Upper lobe of right lung (tissue), 1 donor: ENCODE measurements at regions not wholly inside any gene's neighbourhood (a gene's known extent, or its start where the extent isn't known, plus 50 kb on each side); places are given as distances from the start of the nearest gene placed in this dataset.
A peak's percentile ranks its signal among the peaks of the same experiment; 100 is the strongest.

Source experiments
- ATAC-seq: fragments of 200-7000 bp; cut with Tn5 transposase; one replicate; pipeline ENCODE4 v1.9.1; 2020; ENCODE audit warnings: mild to moderate bottlenecking, moderate library complexity
- DNase-seq: peaks from one replicate; pipeline ENCODE4 v3.0.0-alpha.2; 2020
- H3K27ac ChIP-seq: fragments of 200-600 bp; one replicate; pipeline ENCODE4 v1.8.0; 2022
- H3K27me3 ChIP-seq: fragments of 200-600 bp; one replicate; pipeline ENCODE4 v1.8.0; 2022; ENCODE audit warnings: mild to moderate bottlenecking
- H3K36me3 ChIP-seq: fragments of 200-600 bp; one replicate; pipeline ENCODE4 v1.8.0; 2022
- H3K4me1 ChIP-seq: fragments of 200-600 bp; one replicate; pipeline ENCODE4 v1.8.0; 2022
- H3K4me3 ChIP-seq: fragments of 200-600 bp; one replicate; pipeline ENCODE4 v1.8.0; 2022; ENCODE audit warnings: mild to moderate bottlenecking
- H3K9me3 ChIP-seq: fragments of 200-600 bp; one replicate; pipeline ENCODE4 v1.8.0; 2022
- CTCF ChIP-seq: fragments of 200-600 bp; IDR thresholded peaks from one replicate; pipeline ENCODE4 v1.8.0; 2022; ENCODE audit warnings: antibody characterized with exemption
- intact Hi-C: fragments of 100-400 bp; cut with DNase I; formaldehyde crosslinking; loops from one replicate; pipeline ENCODE4 v1.11.0; 2022
- donor health status: DM: no; HTN: yes; CAD: no; lungs with severe emphysema.

GRCh38 chr2:43074052-43074451, 152.4 kb downstream of the ZFP36L2 start:
- peaks cover 55% of the 10 kb centered on the region for H3K4me1 ChIP-seq
- DNase-seq: no peak

DNA sequence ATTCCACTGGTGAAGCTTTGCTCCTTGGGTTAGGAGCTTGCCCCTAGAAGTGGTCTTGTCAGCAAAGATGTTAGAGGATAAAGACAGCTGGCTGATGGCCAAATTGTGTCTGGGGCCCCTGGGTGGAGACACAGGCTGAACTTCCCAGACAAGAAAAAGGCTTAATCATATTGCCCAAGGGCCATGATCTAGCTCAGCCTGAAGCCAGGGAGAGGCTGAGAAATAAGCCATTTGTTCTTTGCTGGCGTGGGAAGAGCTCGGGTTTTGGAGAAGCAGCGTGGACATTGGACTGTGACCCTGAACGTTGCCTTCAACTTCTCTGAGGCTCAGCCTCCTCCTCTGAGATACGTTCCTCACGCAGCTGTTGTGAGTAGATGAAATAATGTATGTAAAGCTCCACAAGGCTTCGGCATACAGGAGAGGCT, 153.0 kb downstream of the ZFP36L2 start:
- Histone ChIP-seq H3K4me1 (peaks cover 55% of the 10 kb centered on the region), H3K27me3 (no peaks in the 10 kb centered on the region), H3K27ac (peak overlapping the region; percentile 78), H3K9me3 (no peaks in the 10 kb centered on the region), H3K36me3 (no peaks in the 10 kb centered on the region), H3K4me3 (no peak overlapping the region)
- ATAC-seq: no peak
- intact Hi-C loops: no loop called here
- TF ChIP-seq CTCF: no peak
- DNase-seq: no peak

More at GRCh38 chr2:43074052-43074451, 152.4 kb downstream of the ZFP36L2 start:
- intact Hi-C loops: no loop called here
- Histone ChIP-seq H3K27ac (peak overlapping the region; percentile 78), H3K27me3 (no peaks in the 10 kb centered on the region), H3K36me3 (no peaks in the 10 kb centered on the region), H3K4me3 (no peak overlapping the region), H3K9me3 (no peaks in the 10 kb centered on the region)
- no peak for ATAC-seq
- TF ChIP-seq CTCF: no peak

DNA sequence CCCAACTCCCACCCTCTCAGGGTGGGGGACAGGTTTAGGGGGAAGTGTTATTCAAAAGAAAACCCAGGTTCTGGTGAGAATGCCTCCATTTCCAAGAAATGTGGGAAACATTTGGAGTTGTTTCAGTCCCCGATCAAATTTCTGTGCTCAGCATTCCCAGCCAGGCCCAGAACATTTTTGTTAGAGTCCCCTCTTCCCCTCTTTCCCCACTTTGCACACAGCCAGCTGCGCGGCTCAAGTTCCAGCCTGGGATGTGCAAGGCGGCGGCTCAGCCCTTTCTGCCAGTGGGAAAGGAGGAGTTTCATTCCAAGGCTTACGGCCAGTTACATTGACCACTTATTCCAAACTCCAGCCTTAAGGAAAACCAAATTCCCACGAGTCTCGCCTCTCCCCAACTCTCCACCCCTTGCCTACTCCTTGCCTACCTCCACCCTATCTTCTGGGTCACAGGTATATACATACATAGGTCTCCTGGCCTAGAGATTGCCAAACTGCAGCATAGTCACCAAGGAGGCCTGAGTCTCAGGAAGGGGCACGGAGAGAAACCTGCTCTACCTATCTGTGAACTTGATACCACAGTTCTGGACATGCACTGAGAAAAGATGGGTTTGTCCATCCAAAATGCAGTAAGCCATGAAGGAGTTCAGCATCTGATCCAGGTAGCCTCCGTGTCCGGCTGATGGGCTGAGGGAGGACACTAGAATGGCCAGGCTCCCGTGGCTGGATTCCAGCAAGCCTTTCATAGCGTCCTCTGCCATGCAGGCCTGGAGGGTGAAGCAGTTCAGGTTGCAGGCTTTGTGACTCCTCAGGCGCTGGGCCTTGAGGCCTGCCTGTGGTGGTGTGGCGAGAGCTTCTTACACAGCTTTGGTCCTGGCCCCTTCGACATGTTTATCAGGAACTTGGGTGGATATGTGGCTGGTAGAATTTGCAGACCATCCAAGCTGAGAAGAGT, 154.5 kb downstream of the ZFP36L2 start:
- ATAC-seq: no peak
- intact Hi-C loops: no loop called here
- TF ChIP-seq CTCF: no peak

DNA sequence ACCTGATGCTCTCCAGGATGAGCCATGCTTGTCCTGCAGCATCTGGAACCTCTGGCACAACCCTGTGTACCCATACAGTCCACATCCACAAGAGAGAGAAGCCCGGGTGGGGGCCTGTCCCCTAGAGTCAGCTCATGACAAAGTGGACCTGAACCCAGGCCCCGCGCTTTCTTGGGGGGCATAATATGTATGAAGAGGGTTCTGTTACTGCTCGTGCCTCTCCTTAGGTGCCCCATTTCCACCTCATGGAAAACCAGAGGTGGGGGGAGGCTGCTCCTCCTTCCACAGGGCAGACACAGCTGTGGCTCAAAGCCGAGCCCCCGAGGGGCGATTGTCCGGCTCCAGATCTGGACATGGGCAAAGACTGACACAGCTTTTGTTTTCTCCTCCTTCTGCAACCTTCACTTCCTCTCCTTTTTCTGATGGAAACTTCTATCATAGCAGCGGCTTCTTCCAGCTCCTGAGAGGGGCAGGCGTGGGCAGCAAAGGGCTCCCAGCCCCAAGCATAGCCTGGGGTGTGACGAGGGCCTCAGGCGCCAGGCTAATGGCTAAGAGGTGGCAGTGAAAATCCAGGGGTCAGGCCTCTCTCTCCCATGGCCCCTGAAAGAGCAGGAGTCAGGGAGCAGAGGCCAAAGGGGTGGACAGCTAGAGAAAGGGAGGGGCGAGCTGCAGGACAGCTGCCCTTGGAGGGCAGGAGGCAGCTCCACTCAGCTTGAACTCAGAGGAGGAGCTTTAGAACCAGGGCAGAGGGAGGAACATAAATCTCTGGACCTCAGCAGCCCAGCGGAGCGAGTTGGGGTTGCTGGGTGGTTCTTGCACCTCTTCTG, 155.5 kb downstream of the ZFP36L2 start:
- no peak for TF ChIP-seq CTCF
- H3K4me3 ChIP-seq: no peak overlapping the region
- ATAC-seq: peak; percentile 37
- H3K9me3 ChIP-seq: no peaks in the 10 kb centered on the region
- H3K36me3 ChIP-seq: no peaks in the 10 kb centered on the region
- intact Hi-C loops: no loop called here
- no peak for DNase-seq
- H3K27ac ChIP-seq: peak overlapping the region; percentile 72
- peaks cover 50% of the 10 kb centered on the region for H3K4me1 ChIP-seq
- no peaks in the 10 kb centered on the region for H3K27me3 ChIP-seq

More for the DNA sequence above, 154.5 kb downstream of the ZFP36L2 start:
- no peaks in the 10 kb centered on the region for H3K36me3 ChIP-seq
- H3K27ac ChIP-seq: peak overlapping the region; percentile 72
- no peaks in the 10 kb centered on the region for H3K9me3 ChIP-seq
- no peaks in the 10 kb centered on the region for H3K27me3 ChIP-seq
- no peak for DNase-seq
- H3K4me1 ChIP-seq: peaks cover 55% of the 10 kb centered on the region
- H3K4me3 ChIP-seq: no peak overlapping the region

GRCh38 chr2:43070030-43070429, 156.4 kb downstream of the ZFP36L2 start:
- H3K36me3 ChIP-seq: no peaks in the 10 kb centered on the region
- TF ChIP-seq CTCF: no peak
- H3K4me1 ChIP-seq: peaks cover 41% of the 10 kb centered on the region
- H3K27me3 ChIP-seq: no peaks in the 10 kb centered on the region
- DNase-seq: no peak
- H3K27ac ChIP-seq: peak overlapping the region; percentile 72
- ATAC-seq: peak; percentile 48
- intact Hi-C loops: no loop called here
- H3K9me3 ChIP-seq: no peaks in the 10 kb centered on the region
- H3K4me3 ChIP-seq: no peak overlapping the region
